Activated CD4-positive, alpha-beta T cell treated with anti-CD3 and anti-CD28 coated beads, Interleukin-2, Interleukin-6, amounts not matched to agents 100 ng/mL and 50 ng/mL, durations not matched to agents 16 hours and 8 hours (primary cell): ENCODE measurements at regions not wholly inside any gene's neighbourhood (a gene's known extent, or its start where the extent isn't known, plus 50 kb on each side); places are given as distances from the start of the nearest gene placed in this dataset.
A peak's percentile ranks its signal among the peaks of the same experiment; 100 is the strongest.

Experiments used
- DNase-seq: peaks from one replicate; pipeline ENCODE4 v3.0.0-alpha.2; 2020

- DNase-seq, result no peak
These were observed 418.1 kb downstream of the LRIG3 start for GRCh38 chr12:58502226-58502625.

GRCh38 chr12:58502841-58503240 is 417.5 kb downstream of the LRIG3 start:
- DNase-seq, result no peak

DNA sequence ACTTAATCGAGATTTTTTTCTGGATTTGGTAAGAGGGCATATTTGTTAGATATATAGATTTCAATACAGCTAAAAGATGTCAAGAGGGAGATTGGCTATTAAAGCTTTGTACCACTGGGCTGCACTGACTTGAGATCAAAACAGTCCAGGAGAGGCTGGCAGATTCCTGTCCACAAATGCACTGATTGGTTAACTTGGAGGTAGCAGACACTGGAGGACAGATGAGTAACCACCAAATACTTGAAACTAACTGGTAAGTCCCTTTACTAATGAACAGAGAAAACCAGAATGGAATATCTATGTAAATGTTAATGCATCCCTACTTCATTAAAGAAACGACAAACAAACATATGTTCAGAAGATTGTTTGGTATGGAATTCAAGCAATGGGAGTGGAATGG is 416.6 kb downstream of the LRIG3 start:
- no peak for DNase-seq

- DNase-seq, result no peak
These were observed 416.0 kb downstream of the LRIG3 start for GRCh38 chr12:58504143-58504938.

DNA sequence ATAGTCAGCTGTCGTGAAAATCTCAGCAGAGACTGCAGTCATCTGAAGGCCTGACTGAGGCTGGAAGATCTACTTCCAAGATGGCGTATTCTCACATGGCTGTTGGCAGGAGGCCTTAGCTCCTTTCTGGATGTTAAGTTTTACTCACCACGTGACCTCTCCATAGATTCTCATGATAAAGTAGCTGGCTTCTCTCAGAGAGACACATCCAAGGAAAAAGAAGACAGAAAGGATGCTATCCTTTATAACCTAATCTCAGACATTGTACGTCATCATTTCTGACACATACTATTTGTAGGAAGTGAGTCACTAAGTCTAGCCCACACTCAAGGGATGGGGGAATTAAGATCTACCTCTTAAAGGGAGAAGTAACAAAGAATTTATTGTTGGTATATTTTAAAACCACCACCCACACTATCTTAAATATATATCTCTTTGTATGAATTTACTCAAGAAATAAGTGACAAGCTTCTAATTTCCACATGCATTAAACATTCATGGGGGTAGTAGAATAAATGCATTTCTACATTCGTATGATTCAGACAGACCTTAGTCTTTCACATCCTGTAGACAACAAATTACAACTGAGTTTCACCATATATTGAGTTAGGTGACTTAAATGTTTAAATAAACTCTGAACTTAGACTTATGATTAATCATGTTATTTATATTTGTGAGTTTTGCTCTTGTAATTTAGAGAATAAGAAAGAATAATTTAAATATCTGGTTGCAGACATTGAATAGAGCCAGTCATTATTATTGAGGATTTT is 411.0 kb downstream of the LRIG3 start:
- DNase-seq, result no peak

- DNase-seq, result no peak
These were observed 406.9 kb downstream of the LRIG3 start for GRCh38 chr12:58513301-58513834.

DNA sequence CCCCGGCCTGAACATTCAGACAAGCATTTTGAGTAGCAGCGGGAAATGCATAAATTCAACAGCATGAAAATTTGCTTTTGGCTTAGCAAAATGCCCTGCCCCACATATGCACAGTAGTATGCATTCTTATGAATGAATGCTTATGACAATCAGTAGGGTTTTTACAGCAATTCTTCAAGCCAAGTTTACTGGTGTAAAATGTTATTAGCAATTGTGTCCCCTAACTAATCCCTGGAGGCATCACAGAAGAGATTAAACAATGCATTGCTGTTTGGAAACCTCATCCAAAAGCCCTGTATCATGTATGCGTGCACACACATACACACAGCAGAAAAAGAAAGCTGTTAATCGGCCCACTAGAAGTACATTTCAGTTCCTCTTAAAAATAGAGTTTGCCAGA is 406.5 kb downstream of the LRIG3 start:
- DNase-seq, result no peak

GRCh38 chr12:58519839-58520238 is 400.5 kb downstream of the LRIG3 start:
- no peak for DNase-seq

- DNase-seq, result no peak
These were observed 399.2 kb downstream of the LRIG3 start for GRCh38 chr12:58521152-58521551.

DNA sequence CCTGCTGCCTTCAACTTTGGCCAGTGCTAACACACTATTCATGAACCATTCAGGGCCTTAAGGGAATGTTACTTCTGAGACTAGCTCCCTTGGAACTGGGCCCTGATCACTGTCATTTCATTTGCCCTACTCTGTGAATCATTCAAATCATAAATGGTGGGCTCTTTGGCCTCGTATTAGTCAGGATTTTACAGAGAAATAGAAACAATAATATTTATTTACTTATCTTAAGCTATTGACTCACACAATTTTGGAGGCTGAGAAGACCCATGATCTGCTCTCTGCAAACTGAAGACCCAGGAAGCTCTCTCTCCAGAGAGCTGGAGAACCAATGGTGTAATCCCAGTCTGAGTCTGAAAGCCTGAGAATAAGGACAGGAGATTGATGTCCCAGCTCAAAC is 398.5 kb downstream of the LRIG3 start:
- DNase-seq, result no peak

DNA sequence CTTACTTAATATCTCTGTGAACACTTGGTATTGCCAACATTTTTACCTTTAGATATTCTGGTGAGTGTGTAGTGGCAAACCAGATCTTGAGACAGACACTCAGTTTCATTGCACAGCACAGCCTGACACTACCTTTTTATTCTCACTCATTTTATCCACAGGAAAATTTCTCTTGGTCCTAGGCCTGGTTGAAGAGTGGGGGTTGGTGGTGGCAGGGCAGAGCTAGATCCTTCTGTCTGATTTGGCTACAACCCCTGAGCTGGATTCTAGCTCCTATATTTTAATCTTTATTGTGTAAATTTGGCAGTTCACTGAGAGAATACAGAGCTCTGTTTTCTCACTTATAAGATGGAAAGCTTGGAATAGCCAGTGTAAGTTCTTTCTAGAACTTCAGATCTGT is 396.9 kb downstream of the LRIG3 start:
- DNase-seq, result no peak

GRCh38 chr12:58528271-58528670 is 392.0 kb downstream of the LRIG3 start:
- DNase-seq, result no peak

DNA sequence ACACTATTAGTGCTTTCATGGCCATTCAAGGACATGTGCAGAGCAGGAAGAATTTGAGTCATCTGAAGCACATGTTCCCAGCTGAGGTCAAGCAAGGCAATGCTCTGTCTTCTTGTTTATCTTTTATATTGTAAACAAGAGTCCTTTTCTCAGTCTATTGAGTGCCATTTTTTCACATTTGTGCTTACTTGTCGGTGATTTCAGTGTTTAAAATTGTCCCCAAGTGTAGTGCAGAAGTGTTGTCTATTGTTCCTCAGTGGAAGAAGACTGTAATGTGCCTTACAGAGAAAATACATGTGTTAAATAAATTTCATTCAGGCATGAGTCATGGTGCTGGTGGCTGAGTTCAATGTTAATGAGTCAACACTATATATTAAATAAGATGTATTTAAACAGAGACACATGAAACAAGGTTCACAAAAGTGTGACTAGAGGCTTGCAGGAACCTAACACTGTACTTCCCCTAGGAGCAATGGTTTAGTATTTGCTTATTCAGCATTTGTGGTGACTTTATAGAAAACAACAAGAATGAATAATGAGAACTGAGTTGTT is 391.1 kb downstream of the LRIG3 start:
- DNase-seq, result no peak

- DNase-seq, result no peak
These were observed 390.2 kb downstream of the LRIG3 start for GRCh38 chr12:58529897-58530741.

GRCh38 chr12:58530742-58531062 is 389.6 kb downstream of the LRIG3 start:
- no peak for DNase-seq

DNA sequence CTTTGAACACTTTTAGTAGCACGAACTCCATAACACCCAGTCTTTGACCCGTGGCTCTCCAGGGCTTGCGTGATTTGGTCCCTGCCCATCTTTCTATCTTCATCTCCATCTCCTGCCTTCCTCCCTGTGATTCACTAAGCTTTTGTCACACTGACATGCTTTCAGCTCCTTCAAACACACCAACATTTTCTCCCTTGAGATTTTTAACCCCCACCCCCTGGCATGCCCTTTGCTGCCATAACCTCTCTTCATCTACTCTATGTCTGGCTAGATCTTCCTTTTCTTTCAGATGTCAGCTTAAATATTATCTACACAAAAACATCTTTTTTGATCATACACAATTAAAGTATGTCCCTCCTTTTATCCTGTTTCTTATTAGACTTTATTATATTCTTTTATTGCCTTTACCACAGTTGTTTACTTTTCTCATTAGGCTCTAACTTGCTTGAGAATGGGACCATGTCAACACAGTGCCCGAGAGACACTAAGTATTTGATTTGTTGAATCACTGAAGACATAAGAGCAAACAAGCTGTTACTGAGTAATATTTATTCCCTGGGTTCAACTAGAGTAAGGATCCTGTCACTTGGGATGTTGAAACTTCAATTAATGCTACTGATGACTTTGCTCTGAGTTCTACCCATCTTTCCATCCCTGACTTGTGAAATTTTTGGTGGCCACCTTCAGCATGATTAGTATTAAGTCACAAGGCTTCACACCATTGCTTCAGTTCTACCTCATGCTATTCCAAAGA is 387.3 kb downstream of the LRIG3 start:
- no peak for DNase-seq

GRCh38 chr12:58533652-58534051 is 386.7 kb downstream of the LRIG3 start:
- DNase-seq, result no peak

GRCh38 chr12:58537278-58537677 is 383.0 kb downstream of the LRIG3 start:
- no peak for DNase-seq

DNA sequence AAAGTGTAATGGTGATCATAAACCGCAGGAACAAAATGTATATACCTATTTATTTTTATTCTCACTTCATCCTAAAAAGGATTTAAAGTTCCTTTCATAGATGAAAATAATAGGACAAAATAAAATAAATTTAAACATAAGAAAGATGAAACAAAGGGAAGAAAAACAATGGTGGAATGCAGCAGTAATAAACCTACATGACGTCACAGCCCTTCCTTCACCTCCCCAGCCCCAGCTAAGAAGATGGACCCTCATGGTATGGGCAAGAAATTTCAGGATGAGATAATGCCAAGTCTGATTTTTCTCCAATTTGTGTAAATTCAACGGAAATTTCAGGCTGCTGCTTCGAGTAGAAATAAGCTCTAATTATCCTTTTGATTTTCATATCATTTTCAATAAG is 381.0 kb downstream of the LRIG3 start:
- DNase-seq, result no peak

GRCh38 chr12:58540480-58541299 is 379.6 kb downstream of the LRIG3 start:
- DNase-seq, result peak; percentile 43

DNA sequence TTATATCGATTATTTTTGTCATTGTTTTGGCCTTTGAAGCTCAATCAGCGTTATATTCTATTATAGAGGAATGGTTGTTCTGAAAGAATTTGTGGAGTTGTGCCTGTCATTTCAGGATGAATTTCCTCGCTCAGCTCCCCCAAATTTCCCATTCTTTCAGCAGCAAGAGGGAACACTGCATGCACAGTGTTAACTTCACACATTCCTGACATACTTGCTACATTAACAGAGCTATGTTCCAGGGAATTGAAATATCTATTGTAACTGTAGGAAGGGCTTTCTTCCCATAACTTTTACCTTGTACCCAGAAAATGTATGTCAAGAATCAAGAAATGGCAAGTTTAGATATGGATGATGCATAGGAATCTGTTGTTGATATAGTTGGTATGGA is 379.0 kb downstream of the LRIG3 start:
- no peak for DNase-seq
